ENCODE measurements at regions not wholly inside any gene's neighbourhood (a gene's known extent, or its start where the extent isn't known, plus 50 kb on each side); places are given as distances from the start of the nearest gene placed in this dataset.
"Not testable (repeated sequence)": the region's sequence is repeated elsewhere in the genome, so short reads cannot be mapped to it uniquely, and the experiment has no call there.

DNA sequence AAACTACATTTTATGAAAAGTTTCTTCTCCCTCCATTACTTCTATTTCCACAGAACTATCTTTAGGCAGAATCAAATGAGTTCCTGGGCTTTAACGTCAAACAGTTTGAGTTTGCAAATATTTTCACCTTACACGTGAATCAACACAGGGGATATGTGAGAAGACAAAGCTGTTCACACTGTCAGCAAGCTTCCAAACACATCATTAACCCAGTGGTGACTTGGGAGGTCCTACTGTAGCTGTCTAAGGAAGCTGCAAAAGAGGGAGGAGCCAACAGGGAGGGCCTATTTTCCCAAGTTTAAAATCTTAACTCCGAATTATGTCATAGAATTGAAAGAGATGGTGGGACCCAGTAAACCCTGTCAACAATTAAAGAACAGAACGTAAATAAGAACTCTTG, 337.8 kb upstream of the DNAJC19 start:
- no peak for DNase-seq

DNA sequence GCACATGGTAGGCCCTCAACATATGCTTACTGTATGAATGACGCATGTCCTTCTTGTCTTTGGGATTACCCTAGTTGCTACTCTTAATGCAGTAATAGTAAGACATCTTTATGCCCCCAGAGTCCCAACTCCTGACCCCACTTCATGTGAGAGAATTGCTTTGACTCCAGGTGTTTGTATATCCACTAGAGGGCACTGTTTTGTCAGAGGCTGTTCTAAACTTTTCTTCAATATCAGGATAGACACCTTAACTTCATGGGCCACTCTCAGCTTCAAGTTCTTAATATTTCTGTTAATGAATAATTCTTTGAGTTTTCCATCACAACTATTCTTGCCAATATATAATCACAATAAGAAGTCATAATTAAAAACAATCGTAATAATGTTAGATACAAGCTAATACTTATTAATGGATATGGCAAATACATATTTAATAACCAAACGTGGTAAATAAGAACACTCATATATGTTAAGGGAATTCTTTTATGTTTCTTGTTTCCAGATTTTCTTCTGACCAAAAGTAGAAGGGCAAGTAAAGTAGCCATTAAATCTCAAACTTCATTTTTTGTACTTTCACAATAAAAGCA, 337.2 kb upstream of the DNAJC19 start:
- DNase-seq, result no peak

- not testable (repeated sequence) for DNase-seq
Observed at GRCh38 chr3:181324516-181324915, 335.0 kb upstream of the DNAJC19 start.

GRCh38 chr3:181318321-181318720, 328.8 kb upstream of the DNAJC19 start:
- DNase-seq, result no peak

- DNase-seq, result no peak
Observed at GRCh38 chr3:181317508-181317907, 328.0 kb upstream of the DNAJC19 start.

- no peak for DNase-seq
Observed at GRCh38 chr3:181316482-181316881, 326.9 kb upstream of the DNAJC19 start.

DNA sequence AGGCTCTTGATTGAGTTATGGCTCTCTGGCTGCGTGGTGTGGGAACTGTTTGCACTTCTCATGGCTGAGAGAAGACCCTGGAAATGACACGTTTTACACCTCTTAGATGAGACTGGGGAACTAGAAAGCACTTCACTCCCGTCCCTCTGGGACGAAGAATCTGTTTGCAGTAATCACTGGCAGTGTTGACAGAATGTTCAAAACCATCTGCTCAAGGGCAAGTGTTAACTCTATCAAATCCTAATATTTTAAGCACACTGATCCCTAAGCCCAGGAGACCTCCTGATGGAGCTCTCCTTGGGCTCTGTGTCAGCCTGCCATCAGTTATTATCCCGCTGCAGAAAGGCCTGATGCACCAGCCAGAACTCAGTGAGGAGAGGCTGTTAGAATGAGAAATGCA, 323.8 kb upstream of the DNAJC19 start:
- DNase-seq, result no peak

DNA sequence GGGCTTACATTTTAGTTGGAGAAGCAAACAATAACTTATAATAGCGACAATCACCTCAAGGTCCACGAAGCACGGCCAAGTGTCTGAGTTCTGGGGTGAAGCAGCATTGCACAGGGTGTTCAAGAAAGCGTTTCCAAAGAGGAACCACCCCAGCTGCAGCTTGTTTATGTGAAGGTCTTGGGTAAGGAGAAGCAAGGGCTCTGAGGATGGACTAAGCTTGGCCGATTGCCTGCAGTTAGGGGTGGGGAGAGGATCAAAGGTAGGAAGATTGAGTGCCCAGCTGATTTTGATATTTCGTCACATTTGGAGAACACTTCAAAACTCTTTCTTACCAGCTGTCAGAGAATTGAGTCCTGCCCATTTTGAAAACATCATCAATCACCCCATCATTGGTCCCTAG, 321.6 kb upstream of the DNAJC19 start:
- no peak for DNase-seq

DNA sequence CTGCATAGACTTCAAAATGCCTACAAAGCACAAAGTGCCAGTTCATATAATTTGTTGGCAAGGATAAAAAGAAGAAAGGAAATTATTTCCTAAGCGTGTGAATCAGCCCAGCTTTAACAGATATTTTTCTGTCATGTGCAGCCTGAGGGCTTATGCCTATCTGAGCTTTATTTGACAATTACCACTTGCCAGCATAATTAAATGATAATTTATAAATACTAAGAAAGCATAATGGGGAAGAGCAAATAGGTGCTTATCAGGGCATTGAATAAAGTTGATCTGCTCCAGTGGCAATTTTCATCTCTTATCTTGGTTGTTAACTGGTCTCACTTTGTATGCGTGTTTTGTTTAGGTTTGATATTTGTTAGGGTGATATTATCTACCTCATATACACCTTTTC, 313.4 kb upstream of the DNAJC19 start:
- DNase-seq, result no peak

DNA sequence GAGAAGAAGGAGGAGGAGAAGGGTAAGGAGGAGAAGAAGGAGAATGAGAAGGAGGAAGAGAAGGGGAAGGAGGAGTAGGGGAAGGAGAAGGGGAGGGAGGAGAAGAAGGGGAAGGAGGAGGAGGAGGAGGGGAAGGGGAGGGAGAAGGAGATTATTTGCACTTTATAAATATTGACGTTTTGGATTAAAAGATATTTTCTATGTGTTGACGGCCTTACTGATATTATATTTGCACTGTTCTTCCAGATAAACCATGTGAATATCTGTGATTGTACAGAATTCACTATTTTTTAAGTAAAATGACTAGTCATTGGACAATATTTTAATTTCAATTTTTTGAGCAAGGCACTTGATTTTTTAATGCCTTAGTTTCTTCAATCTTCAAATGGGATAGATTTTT, 310.5 kb upstream of the DNAJC19 start:
- DNase-seq, result no peak

- DNase-seq, result no peak
Observed at GRCh38 chr3:181298421-181298820, 308.9 kb upstream of the DNAJC19 start.

DNA sequence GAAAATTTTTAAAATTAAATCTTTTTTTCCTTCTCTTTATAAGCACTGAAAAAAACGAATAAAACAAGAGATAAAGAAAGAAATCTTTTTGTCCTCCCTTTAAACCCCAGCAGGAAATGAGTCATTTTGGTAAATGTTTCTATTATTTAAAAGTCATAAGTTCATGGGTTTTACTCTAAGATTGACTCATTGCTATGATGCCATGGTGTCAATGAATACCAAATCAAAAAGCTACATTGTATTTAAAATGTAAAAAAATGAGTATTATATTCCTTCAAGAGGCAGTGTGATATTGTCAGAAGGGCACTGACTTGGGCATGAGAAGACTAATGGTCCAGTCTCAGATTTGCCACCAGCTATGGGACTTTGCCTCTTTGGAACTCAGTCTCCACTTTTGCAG, 303.4 kb upstream of the DNAJC19 start:
- DNase-seq, result no peak

DNA sequence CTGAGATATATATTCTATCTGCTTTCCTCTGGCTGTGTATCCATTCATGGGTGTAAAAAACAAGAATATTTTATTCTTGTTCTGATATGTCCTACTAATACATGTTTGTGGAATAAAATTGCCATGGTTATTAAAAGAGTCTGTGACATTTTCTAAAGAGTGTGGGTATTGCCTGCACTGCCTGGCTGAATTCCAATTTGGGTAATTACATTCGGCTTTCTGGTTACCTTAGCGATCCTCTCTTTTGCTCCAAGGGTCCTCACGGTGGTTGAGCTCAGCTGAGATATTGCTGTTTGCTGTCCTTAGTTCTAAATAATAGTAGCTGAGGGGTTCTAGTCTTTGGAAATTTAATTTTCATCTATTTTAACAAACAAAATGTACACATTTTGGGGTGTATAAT, 301.4 kb upstream of the DNAJC19 start:
- DNase-seq, result no peak

DNA sequence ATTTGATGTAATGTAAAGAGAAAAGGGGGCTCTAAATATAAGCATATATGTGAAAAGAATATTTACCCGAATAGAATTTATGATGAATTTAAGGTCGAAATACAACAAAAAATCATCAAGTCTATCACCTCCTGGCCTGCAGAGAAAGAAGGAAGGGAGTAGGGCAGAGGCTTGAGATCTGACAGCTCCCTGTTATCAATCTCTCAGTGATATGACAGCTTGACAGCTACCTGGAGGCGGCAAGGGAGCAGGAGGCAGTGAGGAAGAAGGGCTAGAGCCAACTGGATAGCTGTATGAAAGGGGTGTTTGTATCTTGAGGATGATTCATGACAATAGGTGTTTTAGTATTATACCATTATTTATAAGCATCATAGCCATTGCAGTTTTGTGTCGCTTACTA, 299.8 kb upstream of the DNAJC19 start:
- no peak for DNase-seq

DNA sequence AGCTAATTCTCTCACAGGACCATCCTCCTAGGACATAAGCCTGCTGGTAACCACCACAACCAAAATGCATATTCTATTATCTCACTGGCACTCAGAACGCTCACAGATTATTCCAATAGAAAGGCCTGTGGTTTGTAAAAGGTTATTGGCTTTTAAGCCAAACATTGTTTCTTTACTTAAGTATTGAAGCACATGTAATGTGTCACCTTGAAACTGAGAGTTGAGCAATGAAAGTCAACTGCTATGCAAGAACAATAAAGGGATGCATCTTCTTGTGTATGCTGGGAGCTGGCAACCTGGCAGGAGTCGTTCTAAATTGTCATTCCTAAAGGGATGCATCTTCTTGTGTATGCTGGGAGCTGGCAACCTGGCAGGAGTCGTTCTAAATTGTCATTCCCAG, 298.6 kb upstream of the DNAJC19 start:
- no peak for DNase-seq

GRCh38 chr3:181279239-181279565, 289.7 kb upstream of the DNAJC19 start:
- no peak for DNase-seq

- no peak for DNase-seq
Observed at GRCh38 chr3:181278468-181279238, 289.1 kb upstream of the DNAJC19 start.

DNA sequence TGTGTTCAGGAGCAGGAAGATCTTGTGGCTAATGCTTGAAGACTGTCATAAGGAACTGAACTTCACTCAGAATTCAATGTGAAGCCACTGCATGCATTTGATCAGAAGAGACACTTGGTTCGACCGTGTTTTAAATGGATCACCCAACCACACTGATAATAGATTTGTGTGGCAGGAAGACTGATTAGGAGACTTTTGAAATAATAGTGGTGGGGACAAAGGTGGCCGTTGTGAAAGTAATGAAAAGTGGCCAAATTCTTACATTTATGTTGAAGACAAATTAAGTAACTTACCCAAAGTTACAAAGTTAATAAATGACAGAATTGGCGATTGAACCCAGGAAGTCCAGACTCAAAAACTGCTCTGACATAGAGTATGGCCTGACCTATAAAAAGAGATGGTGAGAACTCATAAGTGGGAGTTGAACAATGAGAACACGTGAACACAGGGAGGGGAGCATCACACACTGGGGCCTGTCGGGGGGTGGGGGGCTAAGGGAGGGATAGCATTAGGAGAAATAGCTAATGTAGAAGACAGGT, 286.9 kb upstream of the DNAJC19 start:
- no peak for DNase-seq

DNA sequence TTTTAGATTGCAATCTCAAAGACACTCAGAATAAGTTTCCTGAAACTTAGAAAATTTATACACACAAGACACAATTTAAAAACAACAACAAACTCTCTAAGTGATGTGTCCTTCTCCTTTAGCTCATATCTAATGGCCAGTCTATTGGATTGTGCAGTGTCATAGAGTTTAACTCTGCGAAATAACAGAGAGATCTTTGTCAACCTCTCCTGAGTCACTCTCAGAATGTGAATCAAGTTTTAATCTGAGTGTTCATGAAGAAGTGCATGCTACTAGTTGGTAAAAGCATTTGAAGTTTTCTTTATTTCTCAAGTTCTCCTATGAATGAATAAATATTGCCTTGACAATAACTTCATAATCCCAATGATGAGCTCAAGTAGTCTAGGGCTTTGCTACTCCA, 284.5 kb upstream of the DNAJC19 start:
- DNase-seq, result no peak

DNA sequence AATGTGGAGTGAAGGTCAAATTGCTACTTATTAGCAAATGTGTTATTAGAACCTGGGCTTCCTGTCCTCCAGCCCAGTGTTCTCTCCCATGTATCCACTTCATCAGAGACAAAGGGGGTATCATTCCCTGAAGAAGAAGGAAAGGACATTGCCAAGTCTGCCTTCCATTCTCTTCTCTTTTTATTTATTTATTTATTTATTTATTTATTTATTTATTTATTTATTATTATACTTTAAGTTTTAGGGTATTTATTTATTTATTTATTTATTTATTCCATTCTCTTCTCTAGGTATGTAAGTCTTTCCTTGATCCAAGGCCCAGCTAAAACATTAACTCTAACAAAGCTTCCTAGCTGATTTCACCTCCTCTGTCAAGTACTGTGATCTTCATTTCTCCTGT, 277.8 kb upstream of the DNAJC19 start:
- no peak for DNase-seq

GRCh38 chr3:181265750-181266333, 276.3 kb upstream of the DNAJC19 start:
- no peak for DNase-seq

DNA sequence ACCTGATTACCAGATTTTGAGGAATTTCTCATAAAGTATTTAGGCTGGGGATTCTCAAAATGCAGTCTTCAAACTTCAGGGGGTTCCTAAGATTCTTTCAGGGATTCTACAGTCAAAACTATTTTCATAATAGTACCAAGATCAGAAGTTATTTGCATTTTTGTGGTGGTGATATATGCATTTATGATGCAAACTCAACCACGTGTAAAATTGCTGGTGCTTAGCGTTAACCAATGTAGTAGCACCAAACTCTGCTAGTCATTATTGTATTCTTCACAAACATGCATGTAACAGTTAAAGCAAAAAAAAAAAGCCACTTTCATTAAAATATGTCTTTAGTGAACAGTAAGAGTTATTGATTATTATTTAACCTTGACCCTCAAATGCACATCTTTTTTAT, 274.9 kb upstream of the DNAJC19 start:
- no peak for DNase-seq

- no peak for DNase-seq
Observed at GRCh38 chr3:181253796-181254195, 264.3 kb upstream of the DNAJC19 start.

DNA sequence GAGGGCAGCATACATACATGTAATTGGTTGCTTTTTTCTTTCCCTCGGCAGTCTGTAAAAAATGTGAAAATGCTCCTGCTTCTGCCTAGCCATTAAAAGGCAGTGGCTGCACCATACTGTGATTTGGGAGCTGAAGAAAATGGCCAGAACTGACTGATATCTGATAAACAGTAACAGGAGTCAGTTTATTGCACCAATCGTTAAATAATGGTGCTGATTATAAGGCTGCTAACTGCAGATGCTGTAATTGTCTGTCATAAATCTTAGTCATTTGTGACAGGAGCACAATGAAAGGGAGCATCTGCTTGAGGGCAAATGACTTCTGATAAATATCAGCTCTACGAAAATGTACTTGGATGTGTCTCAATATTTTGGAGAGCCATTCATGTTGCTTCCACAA, 263.1 kb upstream of the DNAJC19 start:
- DNase-seq, result no peak

DNA sequence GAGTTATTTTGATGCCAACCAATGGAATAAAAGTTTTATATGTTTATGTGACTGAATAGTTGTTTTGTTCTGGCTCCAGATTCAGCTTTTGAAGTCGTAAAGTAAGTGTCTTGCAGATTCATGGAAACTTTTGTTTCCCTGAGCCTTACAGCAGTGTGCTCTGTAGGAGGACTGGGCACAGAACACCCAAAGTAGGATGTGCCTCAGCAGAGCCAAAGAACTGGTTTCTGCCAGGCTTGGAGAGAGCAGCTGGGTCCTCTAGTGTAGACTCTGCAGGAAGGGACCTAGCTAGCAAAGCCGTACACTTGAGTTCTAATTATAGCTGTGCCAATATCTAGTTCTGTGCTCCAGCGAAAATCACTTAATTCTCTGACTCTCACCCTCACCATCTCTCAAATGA, 261.2 kb upstream of the DNAJC19 start:
- no peak for DNase-seq
